Kidney (tissue), 13 donors: ENCODE measurements at regions not wholly inside any gene's neighbourhood (a gene's known extent, or its start where the extent isn't known, plus 50 kb on each side); places are given as distances from the start of the nearest gene placed in this dataset.

Experiments
- DNase-seq, 5 donors: peaks; one replicate each; pipeline ENCODE4 v3.0.0-alpha.2; 2013 to 2020
- FAIRE-seq: peaks from 2 replicates; lab custom pipeline; 2012; peaks lifted over from hg19 to GRCh38; lab: Jason Lieb, UNC
- H3K27ac ChIP-seq, 2 donors: one replicate each; pipeline ENCODE4 v1.7.0; 2013; ENCODE audit warnings: low read depth in 2 of 2, low read length in 2 of 2, inconsistent platforms in 1 of 2
- H3K27me3 ChIP-seq: one replicate; pipeline ENCODE4 v1.7.1; 2013; ENCODE audit warnings: low read length, inconsistent platforms; ENCODE audit not compliant: control insufficient read depth, insufficient read depth
- H3K36me3 ChIP-seq, 3 donors: one replicate each; pipeline versions ENCODE4 v1.7.0 to v1.7.1; 2013; ENCODE audit warnings: low read length in 3 of 3, control low read depth in 1 of 3, inconsistent platforms in 1 of 3; ENCODE audit not compliant: insufficient read depth in 3 of 3, control insufficient read depth in 2 of 3
- H3K4me1 ChIP-seq, 3 donors: one replicate each; pipeline versions ENCODE4 v1.7.0 to v1.7.1; 2013; ENCODE audit warnings: low read length in 3 of 3, inconsistent platforms in 1 of 3, low read depth in 1 of 3; ENCODE audit not compliant: control insufficient read depth in 2 of 3, insufficient read depth in 2 of 3
- H3K4me3 ChIP-seq, 3 donors: one replicate each; pipeline versions ENCODE4 v1.7.0 to v1.8.1; 2013; ENCODE audit warnings: low read length in 3 of 3, control low read depth in 1 of 3, inconsistent platforms in 1 of 3
- H3K9ac ChIP-seq, 3 donors: one replicate each; pipeline versions ENCODE4 v1.7.0 to v1.7.1; 2013; ENCODE audit warnings: low read length in 3 of 3, control low read depth in 1 of 3, inconsistent platforms in 1 of 3
- H3K9me3 ChIP-seq, 3 donors: one replicate each; pipeline versions ENCODE4 v1.7.0 to v1.7.1; 2013; ENCODE audit warnings: low read length in 3 of 3, control low read depth in 1 of 3, inconsistent platforms in 1 of 3; ENCODE audit not compliant: control insufficient read depth in 2 of 3, insufficient read depth in 1 of 3
- intact Hi-C: fragments of 100-400 bp; cut with DNase I; formaldehyde crosslinking; loops from one replicate; pipeline ENCODE4 v1.11.1; 2022
- TF ChIP-seq, protein P1 (sequence below): IDR thresholded peaks from 3 replicates; pipeline ENCODE4 v1.5.1; 2012; ENCODE audit warnings: mild to moderate bottlenecking, moderate library complexity, borderline replicate concordance; ENCODE audit not compliant: insufficient read depth; ENCODE audit errors: extremely low read depth
- donor health status: control.
- donor health status: control.
- donor health status: control.
- donor health status: control.
- donor health status: control.
- donor health status: DM: yes; HTN: yes; CAD: no.
- donor health status: Normal renal cell carcinoma (clear cell type).

DNA sequence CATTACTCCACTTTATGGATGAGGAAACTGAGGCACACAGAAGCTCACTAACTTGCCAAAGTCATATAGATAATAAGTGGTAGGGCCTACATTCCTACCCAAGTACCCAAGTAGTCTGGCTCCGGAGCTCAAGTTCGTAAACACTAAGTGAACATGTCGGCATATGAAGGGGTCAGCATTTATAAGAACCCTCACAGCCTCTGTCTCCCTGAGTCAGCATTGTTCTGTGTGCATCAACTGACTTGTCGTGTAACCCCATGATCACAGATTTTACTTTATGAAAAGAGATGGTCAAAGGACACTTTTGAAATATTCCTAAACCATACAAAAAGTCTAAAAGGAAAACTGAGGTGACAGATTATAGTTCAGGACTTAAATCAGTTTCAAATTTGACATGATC lies 260.1 kb upstream of the CCDC54 start:
- H3K9me3 ChIP-seq, result no peaks in the 10 kb centered on the region

DNA sequence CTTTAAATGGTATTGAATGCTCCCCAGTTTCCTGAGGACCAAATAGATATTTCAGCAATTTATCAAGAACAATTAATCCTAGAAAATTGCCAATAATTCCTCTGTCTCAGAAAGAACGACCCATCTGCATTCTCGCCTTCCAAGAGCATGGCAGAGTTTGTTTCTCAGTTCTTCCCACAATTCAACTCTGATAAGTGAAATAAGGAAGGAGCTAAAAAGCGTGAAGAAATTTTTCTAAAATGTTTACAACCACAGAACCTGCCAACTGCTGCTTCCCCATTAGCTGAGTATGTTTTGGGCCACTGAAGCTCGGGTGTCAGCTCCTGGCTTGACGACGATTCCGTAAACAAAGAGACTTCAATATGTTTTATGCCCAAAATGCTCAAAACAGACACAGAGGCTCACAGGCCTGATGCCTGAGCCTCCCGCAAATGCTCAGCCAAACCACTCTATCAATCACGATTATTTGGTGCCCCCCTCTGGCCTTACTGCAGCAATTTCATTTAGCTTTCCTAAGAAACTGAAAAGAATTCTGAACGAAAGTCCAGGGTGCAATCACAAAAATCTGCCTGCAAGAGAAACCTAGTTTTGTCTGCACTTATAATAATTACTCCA lies 259.2 kb upstream of the CCDC54 start:
- Histone ChIP-seq H3K36me3 (no peaks in the 10 kb centered on the region), H3K9me3 (no peaks in the 10 kb centered on the region), H3K27me3 (no peaks in the 10 kb centered on the region), H3K4me1 (no peaks in the 10 kb centered on the region), H3K9ac (no peak overlapping the region), H3K27ac (no peak overlapping the region), H3K4me3 (no peak overlapping the region)
- DNase-seq (peak in 4 of 5 donors; percentile 42 to 88 (median 70)), FAIRE-seq (no peak)
- TF ChIP-seq, protein P1, sequence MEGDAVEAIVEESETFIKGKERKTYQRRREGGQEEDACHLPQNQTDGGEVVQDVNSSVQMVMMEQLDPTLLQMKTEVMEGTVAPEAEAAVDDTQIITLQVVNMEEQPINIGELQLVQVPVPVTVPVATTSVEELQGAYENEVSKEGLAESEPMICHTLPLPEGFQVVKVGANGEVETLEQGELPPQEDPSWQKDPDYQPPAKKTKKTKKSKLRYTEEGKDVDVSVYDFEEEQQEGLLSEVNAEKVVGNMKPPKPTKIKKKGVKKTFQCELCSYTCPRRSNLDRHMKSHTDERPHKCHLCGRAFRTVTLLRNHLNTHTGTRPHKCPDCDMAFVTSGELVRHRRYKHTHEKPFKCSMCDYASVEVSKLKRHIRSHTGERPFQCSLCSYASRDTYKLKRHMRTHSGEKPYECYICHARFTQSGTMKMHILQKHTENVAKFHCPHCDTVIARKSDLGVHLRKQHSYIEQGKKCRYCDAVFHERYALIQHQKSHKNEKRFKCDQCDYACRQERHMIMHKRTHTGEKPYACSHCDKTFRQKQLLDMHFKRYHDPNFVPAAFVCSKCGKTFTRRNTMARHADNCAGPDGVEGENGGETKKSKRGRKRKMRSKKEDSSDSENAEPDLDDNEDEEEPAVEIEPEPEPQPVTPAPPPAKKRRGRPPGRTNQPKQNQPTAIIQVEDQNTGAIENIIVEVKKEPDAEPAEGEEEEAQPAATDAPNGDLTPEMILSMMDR, result peak; percentile 32
- intact Hi-C loops, result no loop called here

More for the DNA sequence above, 260.1 kb upstream of the CCDC54 start:
- intact Hi-C loops, result no loop called here
- TF ChIP-seq, protein P1, result no peak
- Histone ChIP-seq H3K27me3 (no peaks in the 10 kb centered on the region), H3K9ac (no peak overlapping the region), H3K4me1 (no peaks in the 10 kb centered on the region), H3K36me3 (no peaks in the 10 kb centered on the region), H3K27ac (no peak overlapping the region), H3K4me3 (no peak overlapping the region)
- DNase-seq, result no peak
- FAIRE-seq, result no peak

DNA sequence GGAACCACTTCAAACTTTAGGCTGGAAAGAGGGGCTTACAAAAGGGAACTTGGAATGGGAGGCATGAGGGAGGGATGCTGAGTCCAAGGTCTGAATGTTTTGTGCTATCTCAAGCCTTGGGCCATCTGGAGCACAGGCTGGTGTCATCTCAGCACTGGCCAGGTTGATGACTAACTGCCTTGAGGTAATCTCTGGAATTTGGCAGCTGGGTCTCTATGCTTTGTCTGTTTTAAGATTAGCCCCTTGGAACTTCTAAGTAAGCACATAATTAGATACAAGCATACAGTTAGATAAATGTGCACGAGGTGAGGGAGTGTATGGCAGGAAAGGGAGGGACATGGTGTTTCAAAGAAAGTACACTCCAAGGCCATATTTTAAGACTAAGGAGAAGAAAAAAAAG lies 252.4 kb upstream of the CCDC54 start:
- Histone ChIP-seq H3K27me3 (no peaks in the 10 kb centered on the region), H3K4me3 (no peak overlapping the region), H3K9me3 (no peaks in the 10 kb centered on the region), H3K4me1 (no peaks in the 10 kb centered on the region), H3K27ac (no peak overlapping the region), H3K36me3 (no peaks in the 10 kb centered on the region), H3K9ac (no peak overlapping the region)
- TF ChIP-seq, protein P1, result no peak
- intact Hi-C loops, result no loop called here
- DNase-seq, result peak in 1 of 5 donors; percentile 7
- FAIRE-seq, result no peak

DNA sequence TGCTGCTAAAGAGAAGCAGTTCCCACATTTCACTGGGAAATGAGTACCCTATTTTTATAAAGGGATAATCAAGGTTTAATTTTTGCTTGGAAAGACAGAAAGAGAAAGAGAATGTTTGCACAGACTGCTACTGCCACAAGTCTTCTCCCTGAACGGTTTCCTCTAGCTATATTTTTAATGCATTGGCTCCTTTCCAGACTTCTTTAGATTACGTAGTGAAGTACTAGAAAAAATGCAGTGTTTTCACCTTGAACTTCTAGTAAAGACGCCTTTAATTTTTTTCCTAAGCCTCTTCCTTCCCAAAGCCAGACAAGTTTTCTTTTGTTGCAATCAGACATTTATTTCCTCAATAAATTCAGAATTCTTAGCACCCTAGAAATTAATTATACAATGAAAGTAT lies 248.3 kb upstream of the CCDC54 start:
- Histone ChIP-seq H3K4me1 (no peaks in the 10 kb centered on the region), H3K27ac (no peak overlapping the region), H3K36me3 (no peaks in the 10 kb centered on the region), H3K9me3 (no peaks in the 10 kb centered on the region), H3K27me3 (no peaks in the 10 kb centered on the region), H3K9ac (no peak overlapping the region), H3K4me3 (no peak overlapping the region)
- peak in 2 of 5 donors; percentile 33 to 73 for DNase-seq
- intact Hi-C loops, result no loop called here
- TF ChIP-seq, protein P1, result no peak
- no peak for FAIRE-seq
